AG09319 (cell line): ENCODE measurements at regions not wholly inside any gene's neighbourhood (a gene's known extent, or its start where the extent isn't known, plus 50 kb on each side); places are given as distances from the start of the nearest gene placed in this dataset.

Experiments
- DNase-seq: peaks from one replicate; pipeline ENCODE4 v3.0.0-alpha.2; 2010; ENCODE audit warnings: low read depth; ENCODE audit errors: extremely low read depth
- TF ChIP-seq, protein P1 (sequence below): IDR thresholded peaks from 2 replicates; pipeline ENCODE4 v1.5.1; 2011; ENCODE audit warnings: low read depth, mild to moderate bottlenecking, inconsistent platforms, low read length, moderate library complexity

DNA sequence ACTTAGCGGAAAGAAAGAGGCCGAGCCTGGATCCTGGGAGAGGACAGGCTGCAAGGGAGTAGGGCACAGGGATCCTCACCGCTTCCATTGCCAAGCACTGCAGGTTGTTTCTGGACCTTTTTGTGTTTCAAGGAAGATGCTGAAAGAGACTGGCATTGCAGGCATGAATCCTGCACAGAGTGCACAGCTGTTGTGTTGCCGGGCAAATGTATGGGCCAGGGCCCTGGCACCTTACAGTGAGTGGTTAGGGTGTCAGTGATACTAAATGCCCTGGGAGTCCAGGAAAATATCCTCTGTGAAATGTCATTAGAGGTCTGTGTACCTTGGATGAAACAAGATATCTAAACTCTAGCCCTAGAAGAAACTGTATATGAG is 145.5 kb upstream of the FGGY start:
- DNase-seq = no peak
- TF ChIP-seq, protein P1, sequence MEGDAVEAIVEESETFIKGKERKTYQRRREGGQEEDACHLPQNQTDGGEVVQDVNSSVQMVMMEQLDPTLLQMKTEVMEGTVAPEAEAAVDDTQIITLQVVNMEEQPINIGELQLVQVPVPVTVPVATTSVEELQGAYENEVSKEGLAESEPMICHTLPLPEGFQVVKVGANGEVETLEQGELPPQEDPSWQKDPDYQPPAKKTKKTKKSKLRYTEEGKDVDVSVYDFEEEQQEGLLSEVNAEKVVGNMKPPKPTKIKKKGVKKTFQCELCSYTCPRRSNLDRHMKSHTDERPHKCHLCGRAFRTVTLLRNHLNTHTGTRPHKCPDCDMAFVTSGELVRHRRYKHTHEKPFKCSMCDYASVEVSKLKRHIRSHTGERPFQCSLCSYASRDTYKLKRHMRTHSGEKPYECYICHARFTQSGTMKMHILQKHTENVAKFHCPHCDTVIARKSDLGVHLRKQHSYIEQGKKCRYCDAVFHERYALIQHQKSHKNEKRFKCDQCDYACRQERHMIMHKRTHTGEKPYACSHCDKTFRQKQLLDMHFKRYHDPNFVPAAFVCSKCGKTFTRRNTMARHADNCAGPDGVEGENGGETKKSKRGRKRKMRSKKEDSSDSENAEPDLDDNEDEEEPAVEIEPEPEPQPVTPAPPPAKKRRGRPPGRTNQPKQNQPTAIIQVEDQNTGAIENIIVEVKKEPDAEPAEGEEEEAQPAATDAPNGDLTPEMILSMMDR = no peak

DNA sequence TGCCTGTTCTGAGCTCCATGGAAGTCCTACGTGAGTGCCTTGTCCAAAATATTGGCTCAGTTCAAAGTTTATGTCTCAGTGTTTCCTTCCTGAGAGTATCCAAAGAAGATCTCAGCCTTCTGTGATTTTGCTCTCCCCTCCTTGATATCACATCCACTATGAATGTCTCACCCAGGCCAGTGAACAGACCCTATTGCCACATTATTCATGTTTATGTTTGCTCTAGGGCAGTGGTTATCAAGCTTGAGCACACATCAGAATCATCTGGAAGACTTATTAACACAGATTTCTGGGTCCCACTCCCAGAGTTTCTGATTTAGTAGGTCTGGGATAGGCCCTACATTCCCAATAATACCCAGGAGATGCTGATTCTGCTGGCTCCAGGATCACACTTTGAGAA is 145.0 kb upstream of the FGGY start:
- TF ChIP-seq, protein P1 = no peak
- no peak for DNase-seq

DNA sequence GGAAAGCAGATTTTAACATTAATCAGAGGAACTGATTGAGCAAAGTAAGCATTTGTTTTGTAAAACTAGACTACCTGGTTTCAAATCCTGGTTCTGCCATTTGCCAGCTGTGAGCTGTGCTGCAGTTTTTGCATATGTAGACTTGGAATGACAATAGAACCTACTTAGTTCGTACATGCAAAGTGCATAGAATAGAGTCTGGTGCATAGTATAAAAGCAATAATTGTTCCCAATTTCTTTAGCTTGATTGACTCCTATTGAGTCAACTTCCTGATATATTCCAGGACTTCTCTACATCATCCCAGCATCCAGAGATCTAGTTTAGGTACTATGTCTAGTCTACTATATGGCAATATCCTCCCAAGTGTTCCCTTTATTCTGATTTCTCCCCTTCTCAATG is 144.4 kb upstream of the FGGY start:
- TF ChIP-seq, protein P1 = no peak
- no peak for DNase-seq

DNA sequence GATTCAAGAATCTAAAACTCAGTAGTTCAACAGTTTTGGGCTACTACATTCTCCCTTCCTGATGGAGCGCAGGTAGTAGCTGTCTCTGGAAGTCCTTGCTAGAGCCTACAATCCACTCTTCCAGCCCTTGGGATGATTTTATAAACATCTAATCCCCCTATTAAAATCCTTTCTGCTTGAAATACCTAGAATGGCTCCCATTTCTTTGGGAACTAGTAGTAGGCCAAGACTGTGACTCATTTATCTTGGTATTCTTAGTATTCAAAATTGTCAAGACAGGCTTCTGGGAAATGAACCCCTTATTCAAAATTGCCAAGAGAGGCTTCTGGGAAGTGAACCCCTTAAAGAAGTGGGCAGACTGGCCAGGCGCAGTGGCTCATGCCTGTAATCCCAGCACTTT is 142.5 kb upstream of the FGGY start:
- no peak for DNase-seq
- TF ChIP-seq, protein P1 = no peak

DNA sequence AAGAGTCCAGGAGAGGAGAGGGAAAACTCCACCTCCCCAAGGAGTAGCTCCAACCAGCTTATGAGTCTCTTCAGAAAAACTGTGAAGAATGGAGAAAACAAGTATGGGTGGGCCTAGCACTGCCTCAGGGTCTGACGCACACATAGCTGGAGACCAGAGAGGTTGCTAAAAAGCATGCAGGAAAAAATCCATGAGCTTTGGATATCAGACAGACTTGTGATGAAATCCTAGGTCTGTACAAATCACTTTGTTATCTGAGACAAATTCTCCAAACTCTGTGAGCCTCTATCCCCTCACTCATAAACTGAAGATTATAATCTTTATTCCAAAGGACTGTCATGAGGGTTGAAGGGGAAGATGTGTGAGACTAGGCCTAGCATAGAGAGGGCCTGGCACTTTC is 141.5 kb upstream of the FGGY start:
- no peak for DNase-seq
- TF ChIP-seq, protein P1 = no peak

DNA sequence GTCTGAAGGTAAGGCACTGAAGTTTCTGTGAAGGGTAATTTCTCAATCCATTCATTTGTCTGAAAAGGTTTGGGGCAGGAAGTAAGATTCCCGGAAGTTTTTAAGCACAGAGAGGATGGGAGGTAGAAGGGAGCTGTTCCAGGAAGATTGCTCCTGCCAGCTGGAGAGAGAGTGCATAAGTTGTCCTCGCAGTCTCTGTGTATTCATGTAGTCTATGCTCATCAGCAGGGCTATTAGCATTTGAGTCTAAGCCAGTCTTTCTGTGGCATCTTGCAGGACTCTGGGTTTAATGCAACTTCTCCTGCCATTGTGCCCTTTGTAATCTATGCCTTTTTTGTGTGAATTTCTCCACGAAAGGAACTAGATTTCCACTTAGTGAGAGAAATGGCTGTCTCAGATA is 140.8 kb upstream of the FGGY start:
- TF ChIP-seq, protein P1 = no peak
- no peak for DNase-seq

DNA sequence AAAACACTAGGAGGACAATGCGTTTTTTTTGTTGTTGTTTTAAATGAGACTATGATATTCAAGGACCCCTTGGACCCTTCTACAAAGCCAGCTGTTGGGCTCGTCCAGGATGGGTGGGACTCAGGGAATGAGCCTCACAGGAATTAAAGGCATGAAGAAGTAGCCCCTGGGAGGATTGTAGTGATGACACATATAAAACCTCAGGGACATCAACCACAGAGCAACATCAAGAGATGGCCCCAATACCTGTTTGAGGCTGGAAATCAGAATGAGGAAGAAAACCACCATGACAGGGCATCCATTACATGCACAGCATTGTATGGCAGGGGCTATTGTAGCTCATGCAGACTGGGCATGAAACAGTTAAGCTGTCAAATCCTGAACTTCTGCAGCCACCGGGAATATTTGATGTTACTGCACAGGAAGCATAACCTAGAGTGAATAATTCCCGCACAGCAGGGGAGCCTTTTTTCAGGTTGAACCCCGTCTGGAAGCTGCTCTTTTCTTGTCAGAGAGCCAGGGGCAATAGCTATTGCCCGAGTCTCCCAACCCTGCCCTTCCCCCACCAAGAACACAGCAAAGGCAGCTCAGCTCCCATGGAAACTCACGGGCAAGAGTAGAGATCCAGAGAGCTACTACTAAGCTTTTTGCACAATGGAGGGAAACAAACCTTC is 140.2 kb upstream of the FGGY start:
- TF ChIP-seq, protein P1 = no peak
- DNase-seq = no peak
